ENCODE measurements at regions not wholly inside any gene's neighbourhood (a gene's known extent, or its start where the extent isn't known, plus 50 kb on each side); places are given as distances from the start of the nearest gene placed in this dataset.
"Not testable (repeated sequence)": the region's sequence is repeated elsewhere in the genome, so short reads cannot be mapped to it uniquely, and the experiment has no call there.

DNA sequence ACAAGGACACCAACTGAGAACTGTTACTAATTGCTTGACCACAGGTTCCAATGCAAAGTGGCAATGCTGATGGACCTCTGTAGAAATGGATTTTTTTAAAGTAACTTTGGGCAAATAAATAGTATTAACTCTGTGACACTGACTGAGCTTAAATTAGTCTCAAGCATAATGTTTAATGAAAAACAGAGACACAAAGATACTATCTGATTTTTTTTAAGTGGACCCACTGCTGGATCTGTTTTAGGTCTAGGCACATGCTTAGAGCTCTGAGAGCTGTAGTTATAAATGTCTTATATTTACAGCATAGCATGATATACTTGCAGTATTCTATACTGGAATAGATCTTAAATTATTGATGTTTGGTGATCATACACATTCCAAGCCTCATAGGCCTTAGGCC lies 481.6 kb upstream of the LRRC7 start:
- TF ChIP-seq, protein P1, sequence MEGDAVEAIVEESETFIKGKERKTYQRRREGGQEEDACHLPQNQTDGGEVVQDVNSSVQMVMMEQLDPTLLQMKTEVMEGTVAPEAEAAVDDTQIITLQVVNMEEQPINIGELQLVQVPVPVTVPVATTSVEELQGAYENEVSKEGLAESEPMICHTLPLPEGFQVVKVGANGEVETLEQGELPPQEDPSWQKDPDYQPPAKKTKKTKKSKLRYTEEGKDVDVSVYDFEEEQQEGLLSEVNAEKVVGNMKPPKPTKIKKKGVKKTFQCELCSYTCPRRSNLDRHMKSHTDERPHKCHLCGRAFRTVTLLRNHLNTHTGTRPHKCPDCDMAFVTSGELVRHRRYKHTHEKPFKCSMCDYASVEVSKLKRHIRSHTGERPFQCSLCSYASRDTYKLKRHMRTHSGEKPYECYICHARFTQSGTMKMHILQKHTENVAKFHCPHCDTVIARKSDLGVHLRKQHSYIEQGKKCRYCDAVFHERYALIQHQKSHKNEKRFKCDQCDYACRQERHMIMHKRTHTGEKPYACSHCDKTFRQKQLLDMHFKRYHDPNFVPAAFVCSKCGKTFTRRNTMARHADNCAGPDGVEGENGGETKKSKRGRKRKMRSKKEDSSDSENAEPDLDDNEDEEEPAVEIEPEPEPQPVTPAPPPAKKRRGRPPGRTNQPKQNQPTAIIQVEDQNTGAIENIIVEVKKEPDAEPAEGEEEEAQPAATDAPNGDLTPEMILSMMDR (IDR thresholded peaks at IDR 0.05; ENCODE audit: low read depth, low read length, missing control alignments) = no peak
- H3K4me3 ChIP-seq (replicated peaks; ENCODE audit: low read depth, low read length) = no peak overlapping the region
- DNase-seq (ENCODE audit: extremely low read depth, low read depth) = no peak

DNA sequence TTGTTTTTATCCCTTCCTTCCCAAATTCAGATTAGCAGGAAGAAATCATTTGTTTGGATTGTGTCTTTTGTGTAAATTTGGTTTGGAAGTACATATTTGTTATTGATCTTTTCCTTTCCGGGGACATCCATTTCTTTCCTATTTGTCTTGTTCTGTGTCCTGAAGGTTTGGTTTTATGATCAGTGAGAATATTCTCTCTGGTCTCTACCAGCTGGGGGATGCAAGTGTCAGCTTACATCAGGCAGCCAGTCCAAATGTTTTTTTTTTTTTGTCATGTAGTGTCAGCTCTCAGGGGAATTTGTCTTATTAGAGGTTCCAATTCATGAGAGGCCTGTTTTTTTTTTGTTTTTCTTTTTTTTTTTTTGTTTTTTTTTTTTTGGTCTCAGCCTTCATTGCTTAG lies 479.2 kb upstream of the LRRC7 start:
- TF ChIP-seq, protein P1 (IDR thresholded peaks at IDR 0.05; ENCODE audit: low read depth, low read length, missing control alignments) = no peak
- no peak for DNase-seq (ENCODE audit: extremely low read depth, low read depth)
- H3K4me3 ChIP-seq (replicated peaks; ENCODE audit: low read depth, low read length) = no peak overlapping the region

DNA sequence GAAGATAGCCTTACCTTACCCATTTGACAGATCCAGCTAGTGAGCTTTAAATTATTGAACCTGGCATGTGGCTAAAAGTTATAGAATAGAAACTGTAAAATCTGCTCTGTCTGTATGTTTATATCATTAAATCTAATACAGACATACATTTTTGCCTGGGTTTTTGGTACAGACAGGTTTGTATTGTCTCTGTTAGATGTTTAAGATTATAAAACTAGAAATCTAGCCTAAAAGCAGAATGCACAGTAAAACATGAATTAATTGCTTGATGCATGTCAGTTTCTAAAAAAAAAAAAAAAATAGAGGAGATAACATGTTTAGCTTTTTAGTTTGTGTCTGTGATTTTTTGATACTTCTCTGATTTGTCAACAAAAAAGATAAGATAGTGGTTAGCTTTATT lies 477.6 kb upstream of the LRRC7 start:
- DNase-seq (ENCODE audit: extremely low read depth, low read depth) = no peak
- TF ChIP-seq, protein P1 (IDR thresholded peaks at IDR 0.05; ENCODE audit: low read depth, low read length, missing control alignments) = no peak
- H3K4me3 ChIP-seq (replicated peaks; ENCODE audit: low read depth, low read length) = no peak overlapping the region

DNA sequence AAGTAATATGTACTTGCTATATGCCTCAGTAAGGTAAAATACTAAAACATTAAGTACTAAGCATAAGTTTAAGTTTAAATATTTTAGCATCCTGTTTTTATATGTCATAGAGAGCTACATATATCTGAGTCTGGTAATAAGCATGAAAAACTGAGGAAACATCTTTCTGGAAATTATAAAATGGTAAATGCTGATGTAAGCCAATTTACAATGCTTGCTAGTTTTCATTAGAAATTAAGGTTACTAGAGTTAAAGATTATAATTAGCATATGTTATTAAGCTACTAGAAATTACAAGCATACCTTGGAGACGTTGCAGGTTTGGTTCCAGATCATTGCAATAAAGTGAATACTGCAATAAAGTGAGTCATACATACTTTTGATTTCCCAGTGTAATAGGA lies 477.0 kb upstream of the LRRC7 start:
- TF ChIP-seq, protein P1 (IDR thresholded peaks at IDR 0.05; ENCODE audit: low read depth, low read length, missing control alignments) = no peak
- DNase-seq (ENCODE audit: extremely low read depth, low read depth) = no peak
- no peak overlapping the region for H3K4me3 ChIP-seq (replicated peaks; ENCODE audit: low read depth, low read length)

DNA sequence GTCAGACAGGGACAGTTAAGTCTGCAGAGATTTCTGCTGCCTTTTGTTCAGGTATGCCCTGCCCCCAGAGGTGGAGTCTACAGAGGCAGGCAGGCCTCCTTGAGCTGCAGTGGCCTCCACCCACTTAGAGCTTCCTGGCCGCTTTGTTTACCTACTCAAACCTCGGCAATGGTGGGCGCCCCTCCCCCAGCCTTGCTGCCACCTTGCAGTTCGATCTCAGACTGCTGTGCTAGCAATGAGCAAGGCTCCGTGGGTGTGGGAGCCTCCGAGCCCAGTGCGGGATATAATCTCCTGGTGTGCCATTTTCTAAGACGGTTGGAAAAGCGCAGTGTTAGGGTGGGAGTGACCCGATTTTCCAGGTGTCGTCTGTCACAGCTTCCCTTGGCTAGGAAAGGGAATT lies 465.7 kb upstream of the LRRC7 start:
- DNase-seq (ENCODE audit: extremely low read depth, low read depth); H3K4me3 ChIP-seq (replicated peaks; ENCODE audit: low read depth, low read length): not testable (repeated sequence)

DNA sequence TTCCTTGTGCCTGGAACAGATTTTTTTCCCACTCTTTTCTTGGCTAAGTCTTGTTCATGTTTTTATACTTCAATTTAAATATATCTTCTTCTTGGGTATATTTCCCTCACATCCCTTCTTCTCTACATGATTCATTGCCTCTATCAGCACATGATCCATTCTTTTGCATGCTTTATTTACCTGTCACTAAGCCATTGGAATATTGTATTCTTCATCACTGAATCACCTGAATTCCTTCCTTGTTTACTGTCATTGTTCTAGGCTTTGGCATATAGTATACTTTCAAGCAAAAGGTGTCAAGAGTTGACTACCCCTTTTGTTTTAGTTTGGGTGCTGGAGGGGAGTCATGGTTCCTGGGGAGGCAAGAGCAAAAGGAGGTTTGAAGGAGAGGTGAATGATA lies 464.5 kb upstream of the LRRC7 start:
- no peak for DNase-seq (ENCODE audit: extremely low read depth, low read depth)
- TF ChIP-seq, protein P1 (IDR thresholded peaks at IDR 0.05; ENCODE audit: low read depth, low read length, missing control alignments) = no peak
- H3K4me3 ChIP-seq (replicated peaks; ENCODE audit: low read depth, low read length) = no peak overlapping the region

DNA sequence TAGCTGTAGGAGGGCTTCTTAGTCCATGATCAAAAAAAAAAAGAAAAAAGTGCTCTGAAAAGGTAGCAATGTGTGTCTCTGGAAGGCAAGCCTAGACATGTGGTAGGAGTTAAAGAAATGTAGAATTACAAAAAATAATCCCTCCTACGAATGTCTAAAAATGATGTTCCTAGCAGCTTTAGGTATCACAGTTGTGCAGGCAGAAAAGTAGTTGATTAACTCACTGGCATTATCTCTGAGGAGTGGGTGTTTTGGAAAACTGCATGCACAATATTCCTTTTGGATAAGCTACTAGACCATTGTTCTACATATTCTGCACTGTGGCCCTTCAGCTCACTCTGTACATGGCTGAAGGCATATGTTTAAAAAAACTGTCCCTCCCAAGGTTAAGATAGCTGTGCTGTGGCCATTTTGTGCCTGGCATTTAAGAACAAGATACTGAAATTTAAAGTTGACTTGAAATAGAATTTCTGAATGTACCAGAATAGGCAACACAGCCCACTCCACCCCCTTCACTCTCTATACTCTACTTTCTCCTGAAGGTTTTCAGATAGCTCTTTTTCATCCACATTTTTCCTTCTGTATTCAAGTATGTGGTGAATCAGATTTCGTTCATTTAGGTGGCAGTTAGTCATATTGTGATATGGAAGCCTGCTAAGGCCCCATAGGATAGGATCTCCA lies 463.9 kb upstream of the LRRC7 start:
- no peak overlapping the region for H3K4me3 ChIP-seq (replicated peaks; ENCODE audit: low read depth, low read length)
- DNase-seq (ENCODE audit: extremely low read depth, low read depth) = no peak
- TF ChIP-seq, protein P1 (IDR thresholded peaks at IDR 0.05; ENCODE audit: low read depth, low read length, missing control alignments) = no peak
